ENCODE measurements at regions not wholly inside any gene's neighbourhood (a gene's known extent, or its start where the extent isn't known, plus 50 kb on each side); places are given as distances from the start of the nearest gene placed in this dataset.

DNA sequence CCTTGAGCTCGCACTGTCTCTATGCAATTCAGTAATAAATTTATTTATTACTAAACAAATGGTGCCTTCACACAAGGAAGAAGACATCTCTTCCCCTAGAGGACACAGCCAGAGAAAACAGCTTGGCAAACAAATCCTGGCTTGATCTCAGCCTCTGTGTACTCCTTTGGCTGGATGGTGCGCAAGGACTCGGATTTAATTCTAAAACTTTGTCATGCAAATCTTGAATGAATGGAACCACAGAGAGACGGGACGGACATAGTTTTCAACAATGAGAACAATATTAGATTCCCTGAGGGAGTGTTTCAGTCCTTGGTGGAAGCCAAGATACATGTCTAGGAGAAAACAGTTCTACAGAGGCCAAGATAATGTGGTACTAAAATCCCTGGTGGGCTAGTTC, 349.5 kb downstream of the NPIPA8 start:
- DNase-seq (ENCODE audit: low read depth), result no peak
- Histone ChIP-seq H3K27me3 (ENCODE audit: control insufficient read depth, insufficient read depth, low read length) (no peaks in the 10 kb centered on the region), H3K36me3 (ENCODE audit: control insufficient read depth, insufficient read depth, low read length) (no peaks in the 10 kb centered on the region), H3K4me3 (ENCODE audit: low read depth, low read length) (no peak overlapping the region)
- TF ChIP-seq, protein P1, sequence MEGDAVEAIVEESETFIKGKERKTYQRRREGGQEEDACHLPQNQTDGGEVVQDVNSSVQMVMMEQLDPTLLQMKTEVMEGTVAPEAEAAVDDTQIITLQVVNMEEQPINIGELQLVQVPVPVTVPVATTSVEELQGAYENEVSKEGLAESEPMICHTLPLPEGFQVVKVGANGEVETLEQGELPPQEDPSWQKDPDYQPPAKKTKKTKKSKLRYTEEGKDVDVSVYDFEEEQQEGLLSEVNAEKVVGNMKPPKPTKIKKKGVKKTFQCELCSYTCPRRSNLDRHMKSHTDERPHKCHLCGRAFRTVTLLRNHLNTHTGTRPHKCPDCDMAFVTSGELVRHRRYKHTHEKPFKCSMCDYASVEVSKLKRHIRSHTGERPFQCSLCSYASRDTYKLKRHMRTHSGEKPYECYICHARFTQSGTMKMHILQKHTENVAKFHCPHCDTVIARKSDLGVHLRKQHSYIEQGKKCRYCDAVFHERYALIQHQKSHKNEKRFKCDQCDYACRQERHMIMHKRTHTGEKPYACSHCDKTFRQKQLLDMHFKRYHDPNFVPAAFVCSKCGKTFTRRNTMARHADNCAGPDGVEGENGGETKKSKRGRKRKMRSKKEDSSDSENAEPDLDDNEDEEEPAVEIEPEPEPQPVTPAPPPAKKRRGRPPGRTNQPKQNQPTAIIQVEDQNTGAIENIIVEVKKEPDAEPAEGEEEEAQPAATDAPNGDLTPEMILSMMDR (IDR thresholded peaks at IDR 0.05; ENCODE audit: insufficient read depth, low read length, poor library complexity, severe bottlenecking), result no peak

DNA sequence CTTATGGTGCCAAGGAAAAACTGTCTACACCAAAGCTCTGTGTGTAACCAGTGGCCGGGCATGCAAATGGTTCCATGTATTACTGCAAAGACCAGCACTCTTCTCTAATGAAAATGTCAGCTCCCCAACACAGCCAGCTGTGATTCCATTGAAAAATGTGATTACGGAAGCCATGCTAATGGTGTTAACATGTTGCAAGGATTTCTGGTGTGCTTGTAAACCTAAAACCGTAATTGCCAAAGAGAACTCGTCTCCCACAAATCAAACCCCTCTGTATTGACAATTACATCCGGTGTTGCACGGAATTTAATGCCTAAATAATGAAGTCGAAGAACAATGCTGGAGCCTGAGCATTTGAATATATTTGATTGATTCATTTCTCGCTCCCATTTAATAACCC, 351.7 kb downstream of the NPIPA8 start:
- no peak overlapping the region for H3K4me3 ChIP-seq (ENCODE audit: low read depth, low read length)
- no peaks in the 10 kb centered on the region for H3K27me3 ChIP-seq (ENCODE audit: control insufficient read depth, insufficient read depth, low read length)
- no peaks in the 10 kb centered on the region for H3K36me3 ChIP-seq (ENCODE audit: control insufficient read depth, insufficient read depth, low read length)
- TF ChIP-seq, protein P1 (IDR thresholded peaks at IDR 0.05; ENCODE audit: insufficient read depth, low read length, poor library complexity, severe bottlenecking), result no peak
- no peak for DNase-seq (ENCODE audit: low read depth)

DNA sequence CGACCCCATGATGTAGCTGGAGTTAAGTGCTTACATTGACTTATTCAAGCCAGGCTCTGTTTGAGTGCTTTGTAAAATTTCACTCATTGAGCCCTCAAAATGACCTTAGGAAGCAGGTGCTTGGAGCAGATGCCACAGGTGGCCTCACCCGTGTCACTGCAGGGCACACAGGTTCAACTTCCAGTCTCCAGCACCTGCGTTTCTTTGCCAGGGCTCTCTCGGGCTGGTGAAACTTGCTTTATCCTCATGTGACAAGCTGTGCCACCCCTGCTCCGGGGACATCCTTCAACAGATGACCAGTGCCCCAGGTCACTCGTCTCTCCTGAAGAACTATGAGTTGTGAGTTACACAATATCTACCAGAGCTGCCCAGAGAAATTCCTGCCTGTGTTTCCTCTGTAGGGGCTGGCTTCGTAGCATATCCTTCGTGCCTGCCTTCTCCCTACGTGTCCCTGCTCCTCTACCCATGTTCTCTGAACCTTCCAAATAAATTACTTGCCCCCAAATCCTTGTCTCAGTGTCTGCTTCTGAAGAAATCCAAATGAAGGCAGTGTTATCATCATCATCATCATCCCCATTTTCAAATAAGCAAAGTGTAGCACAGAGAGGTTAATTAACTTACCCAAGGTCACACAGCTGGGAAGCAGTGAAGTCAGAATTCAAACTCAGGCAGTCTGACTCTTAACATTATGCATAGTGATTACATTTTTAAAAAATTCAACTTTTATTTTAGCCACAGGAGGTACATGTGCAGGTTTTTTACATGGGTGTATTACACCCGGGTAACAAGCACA, 352.5 kb downstream of the NPIPA8 start:
- TF ChIP-seq, protein P1 (IDR thresholded peaks at IDR 0.05; ENCODE audit: insufficient read depth, low read length, poor library complexity, severe bottlenecking), result no peak
- DNase-seq (ENCODE audit: low read depth), result no peak
- H3K36me3 ChIP-seq (ENCODE audit: control insufficient read depth, insufficient read depth, low read length), result no peaks in the 10 kb centered on the region
- H3K27me3 ChIP-seq (ENCODE audit: control insufficient read depth, insufficient read depth, low read length), result no peaks in the 10 kb centered on the region
- no peak overlapping the region for H3K4me3 ChIP-seq (ENCODE audit: low read depth, low read length)

DNA sequence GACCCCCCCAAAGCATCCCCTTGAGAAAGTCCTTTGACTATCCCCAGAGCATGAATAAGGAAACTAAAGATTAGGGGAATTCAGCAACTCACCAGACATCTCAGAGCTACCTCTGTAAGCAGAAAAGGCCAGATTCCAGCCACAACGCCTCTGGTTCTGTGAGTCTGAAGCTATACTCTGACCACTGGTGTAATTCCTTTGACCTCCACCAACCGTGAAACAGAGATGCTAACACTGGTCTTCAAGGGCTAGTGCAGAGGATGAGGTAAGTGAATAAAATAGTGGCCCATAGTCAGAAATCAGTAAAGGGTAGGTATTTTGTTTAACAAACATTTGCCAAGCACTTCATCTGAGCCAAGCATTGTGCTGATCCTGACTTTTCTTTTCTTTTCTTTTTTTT, 353.4 kb downstream of the NPIPA8 start:
- Histone ChIP-seq H3K4me3 (ENCODE audit: low read depth, low read length) (no peak overlapping the region), H3K36me3 (ENCODE audit: control insufficient read depth, insufficient read depth, low read length) (no peaks in the 10 kb centered on the region), H3K27me3 (ENCODE audit: control insufficient read depth, insufficient read depth, low read length) (no peaks in the 10 kb centered on the region)
- no peak for DNase-seq (ENCODE audit: low read depth)
- TF ChIP-seq, protein P1 (IDR thresholded peaks at IDR 0.05; ENCODE audit: insufficient read depth, low read length, poor library complexity, severe bottlenecking), result no peak

DNA sequence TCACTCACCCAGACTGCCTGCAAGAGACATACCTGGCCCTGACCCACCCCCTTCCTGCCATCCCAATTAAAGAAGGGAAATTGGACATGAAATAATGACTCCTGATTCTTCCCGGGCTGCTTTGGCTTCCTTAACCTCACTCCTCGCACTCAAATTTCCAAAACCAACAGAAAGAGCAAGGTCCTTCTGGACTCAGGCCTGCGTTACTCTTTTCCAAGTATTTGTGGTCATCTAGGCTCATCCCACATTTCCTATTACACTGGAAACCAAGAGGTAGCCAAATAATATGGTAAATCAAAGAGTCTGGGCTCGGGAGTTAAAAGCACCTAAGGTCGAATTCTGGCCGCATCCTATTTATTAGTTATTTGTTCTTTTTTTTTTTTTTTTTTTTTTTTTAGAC, 359.3 kb downstream of the NPIPA8 start:
- DNase-seq (ENCODE audit: low read depth), result no peak
- Histone ChIP-seq H3K36me3 (ENCODE audit: control insufficient read depth, insufficient read depth, low read length) (no peaks in the 10 kb centered on the region), H3K27me3 (ENCODE audit: control insufficient read depth, insufficient read depth, low read length) (no peaks in the 10 kb centered on the region), H3K4me3 (ENCODE audit: low read depth, low read length) (no peak overlapping the region)
- TF ChIP-seq, protein P1 (IDR thresholded peaks at IDR 0.05; ENCODE audit: insufficient read depth, low read length, poor library complexity, severe bottlenecking), result no peak

DNA sequence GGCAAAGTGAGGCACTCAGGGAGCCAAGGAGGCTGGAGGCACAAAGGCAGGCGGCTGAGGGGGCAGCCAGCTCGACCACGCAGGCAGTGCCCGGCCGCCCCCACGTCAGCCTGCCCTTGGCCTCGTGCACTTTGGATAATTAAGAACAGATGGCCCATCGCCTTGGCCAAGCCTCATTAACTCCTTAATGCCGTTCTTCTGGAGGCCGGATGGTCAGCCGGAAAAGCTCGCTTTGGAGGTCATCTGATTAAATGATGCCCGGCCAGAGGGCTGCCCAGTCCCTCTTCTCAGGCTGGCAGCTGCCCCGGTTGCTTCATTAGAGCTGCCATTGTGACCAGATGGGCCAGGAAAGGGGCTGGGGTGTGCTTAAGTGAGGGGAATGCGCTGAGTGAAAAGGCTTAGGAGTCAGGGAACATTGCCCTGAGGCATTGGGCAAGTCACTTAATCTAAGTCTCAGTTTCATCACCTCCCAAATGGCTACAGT, 364.0 kb downstream of the NPIPA8 start:
- Histone ChIP-seq H3K4me3 (ENCODE audit: low read depth, low read length) (no peak overlapping the region), H3K36me3 (ENCODE audit: control insufficient read depth, insufficient read depth, low read length) (no peaks in the 10 kb centered on the region), H3K27me3 (ENCODE audit: control insufficient read depth, insufficient read depth, low read length) (no peaks in the 10 kb centered on the region)
- no peak for DNase-seq (ENCODE audit: low read depth)
- TF ChIP-seq, protein P1 (IDR thresholded peaks at IDR 0.05; ENCODE audit: insufficient read depth, low read length, poor library complexity, severe bottlenecking), result no peak
